Nephron progenitor cell (in vitro differentiated cells): ENCODE measurements at regions not wholly inside any gene's neighbourhood (a gene's known extent, or its start where the extent isn't known, plus 50 kb on each side); places are given as distances from the start of the nearest gene placed in this dataset.
"Not testable (repeated sequence)": the region's sequence is repeated elsewhere in the genome, so short reads cannot be mapped to it uniquely, and the experiment has no call there.

Experiments used
- DNase-seq: peaks from one replicate; pipeline ENCODE4 v3.0.0; 2021
- H3K27ac Mint-ChIP-seq: 2 replicates; pipeline ENCODE4 v1.8.0; 2021; ENCODE audit warnings: mild to moderate bottlenecking, moderate library complexity, mixed read lengths
- H3K27me3 Mint-ChIP-seq: 2 replicates; pipeline ENCODE4 v1.8.0; 2021; ENCODE audit warnings: mild to moderate bottlenecking, low read depth, mixed read lengths; ENCODE audit not compliant: poor library complexity
- H3K36me3 Mint-ChIP-seq: 2 replicates; pipeline ENCODE4 v1.8.0; 2021; ENCODE audit warnings: low read depth, mixed read lengths
- H3K4me1 Mint-ChIP-seq: 2 replicates; pipeline ENCODE4 v1.8.0; 2021; ENCODE audit warnings: mixed read lengths
- H3K4me3 Mint-ChIP-seq: 2 replicates; pipeline ENCODE4 v1.8.0; 2021; ENCODE audit warnings: mild to moderate bottlenecking, moderate library complexity, mixed read lengths
- H3K9me3 Mint-ChIP-seq: 2 replicates; pipeline ENCODE4 v1.8.0; 2021; ENCODE audit warnings: mild to moderate bottlenecking, moderate library complexity, mixed read lengths
- CTCF ChIP-seq: fragments of 200-600 bp; sonication (generic); IDR thresholded peaks from 2 replicates; pipeline ENCODE4 v1.5.0; 2021; ENCODE audit warnings: antibody characterized with exemption

DNA sequence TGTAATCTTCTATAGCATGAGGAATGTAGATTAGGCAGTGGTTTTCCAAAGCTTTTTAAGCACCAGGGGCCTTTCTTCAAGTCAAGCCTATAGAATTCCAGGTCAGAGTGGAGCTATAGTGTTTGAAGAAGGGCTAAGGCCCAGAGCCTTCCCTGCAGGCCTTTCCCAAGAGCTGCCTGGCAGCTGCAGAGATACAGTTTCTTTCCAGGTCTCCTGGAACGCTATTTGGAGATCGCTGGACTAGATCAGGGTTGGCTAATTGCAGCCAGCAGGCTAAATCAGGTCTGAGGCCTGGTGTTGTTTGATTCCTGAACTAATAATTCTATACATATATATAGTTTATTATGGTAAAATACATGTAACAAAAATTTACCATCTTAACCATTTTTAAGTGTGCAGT lies 319.0 kb upstream of the SPRED2 start:
- H3K27ac Mint-ChIP-seq, result no peak overlapping the region
- peaks cover 2% of the 10 kb centered on the region for H3K27me3 Mint-ChIP-seq
- H3K9me3 Mint-ChIP-seq, result peaks cover 13% of the 10 kb centered on the region
- no peak for TF ChIP-seq CTCF
- H3K36me3 Mint-ChIP-seq, result no peaks in the 10 kb centered on the region
- no peak for DNase-seq
- H3K4me3 Mint-ChIP-seq, result no peak overlapping the region
- H3K4me1 Mint-ChIP-seq, result peaks cover 19% of the 10 kb centered on the region

GRCh38 chr2:65749545-65749944 lies 317.1 kb upstream of the SPRED2 start:
- no peak for TF ChIP-seq CTCF
- H3K4me3 Mint-ChIP-seq, result no peak overlapping the region
- peaks cover 2% of the 10 kb centered on the region for H3K27me3 Mint-ChIP-seq
- H3K4me1 Mint-ChIP-seq, result peaks cover 29% of the 10 kb centered on the region
- peaks cover under 1% of the 10 kb centered on the region for H3K9me3 Mint-ChIP-seq
- no peaks in the 10 kb centered on the region for H3K36me3 Mint-ChIP-seq
- no peak for DNase-seq
- peak overlapping the region; percentile 71 for H3K27ac Mint-ChIP-seq

DNA sequence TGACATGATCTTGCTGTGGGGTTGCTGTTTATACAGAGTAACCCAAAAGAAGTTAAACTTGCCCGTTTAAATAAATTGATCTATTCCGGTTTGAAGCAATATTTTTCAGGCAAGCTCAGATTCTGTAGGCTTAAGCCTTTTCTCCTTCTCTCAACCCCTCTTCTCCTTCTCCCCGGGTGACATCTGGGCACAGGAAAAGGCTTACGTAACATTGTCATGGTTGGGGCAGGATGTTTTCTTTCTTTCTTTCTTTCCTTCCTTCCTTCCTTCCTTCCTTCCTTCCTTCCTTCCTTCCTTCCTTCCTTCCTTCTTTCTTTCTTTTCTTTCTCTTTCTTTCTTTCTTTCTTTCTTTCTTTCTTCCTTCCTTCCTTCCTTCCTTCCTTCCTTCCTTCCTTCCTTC lies 315.5 kb upstream of the SPRED2 start:
- H3K9me3 Mint-ChIP-seq, DNase-seq, H3K4me3 Mint-ChIP-seq, H3K27ac Mint-ChIP-seq, H3K36me3 Mint-ChIP-seq, H3K27me3 Mint-ChIP-seq: not testable (repeated sequence)
- peaks cover 31% of the 10 kb centered on the region for H3K4me1 Mint-ChIP-seq

DNA sequence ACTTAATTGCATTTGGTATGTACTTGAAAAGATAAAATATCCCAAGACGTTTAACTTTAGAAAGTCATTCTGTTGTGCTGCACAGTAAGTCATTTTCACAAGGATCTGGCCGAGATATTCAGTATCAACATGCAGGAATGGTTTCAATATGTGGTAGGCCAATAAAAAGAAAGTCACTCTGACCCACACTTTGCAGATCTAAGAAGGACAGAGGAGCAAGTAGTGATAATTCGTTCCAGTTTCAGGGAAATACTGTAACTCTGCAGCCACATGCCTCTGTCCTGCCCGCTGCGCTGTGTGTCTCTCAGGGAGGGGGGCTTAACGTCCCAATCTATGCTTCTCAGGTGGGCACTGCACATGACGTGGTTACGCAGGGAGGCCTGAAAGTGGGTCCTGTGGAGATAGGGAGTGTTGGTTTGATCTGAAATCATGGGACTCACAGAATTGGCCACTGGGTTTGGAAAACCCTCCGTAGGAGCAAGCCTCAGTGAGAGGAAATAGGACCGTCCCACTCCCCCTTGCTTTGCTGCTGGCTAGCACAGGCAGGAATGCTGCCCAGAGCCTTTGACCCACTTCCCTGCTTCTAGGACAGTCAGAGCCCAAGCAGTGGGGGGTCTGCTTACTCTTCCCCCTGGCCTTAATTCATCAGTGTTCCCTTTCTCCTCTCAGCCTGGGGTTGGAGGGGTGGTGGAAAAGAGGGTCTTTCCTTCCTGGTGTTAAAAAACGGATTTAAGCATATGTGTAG lies 314.7 kb upstream of the SPRED2 start:
- Mint-ChIP-seq H3K9me3 (peaks cover 2% of the 10 kb centered on the region), H3K4me1 (peaks cover 31% of the 10 kb centered on the region), H3K4me3 (no peak overlapping the region), H3K36me3 (no peaks in the 10 kb centered on the region), H3K27ac (no peak overlapping the region), H3K27me3 (peaks cover 2% of the 10 kb centered on the region)
- peak; percentile 9 for DNase-seq
- no peak for TF ChIP-seq CTCF

GRCh38 chr2:65744477-65745200 lies 312.2 kb upstream of the SPRED2 start:
- DNase-seq, result no peak
- H3K36me3 Mint-ChIP-seq, result no peaks in the 10 kb centered on the region
- H3K9me3 Mint-ChIP-seq, result peaks cover 14% of the 10 kb centered on the region
- peak overlapping the region; percentile 37 for H3K27ac Mint-ChIP-seq
- peaks cover 5% of the 10 kb centered on the region for H3K27me3 Mint-ChIP-seq
- TF ChIP-seq CTCF, result no peak
- H3K4me1 Mint-ChIP-seq, result peaks cover 34% of the 10 kb centered on the region
- no peak overlapping the region for H3K4me3 Mint-ChIP-seq

GRCh38 chr2:65742977-65743376 lies 310.6 kb upstream of the SPRED2 start:
- no peak for TF ChIP-seq CTCF
- H3K36me3 Mint-ChIP-seq, result no peaks in the 10 kb centered on the region
- H3K9me3 Mint-ChIP-seq, result peaks cover 14% of the 10 kb centered on the region
- no peak for DNase-seq
- no peak overlapping the region for H3K27ac Mint-ChIP-seq
- no peak overlapping the region for H3K4me3 Mint-ChIP-seq
- H3K27me3 Mint-ChIP-seq, result peaks cover 2% of the 10 kb centered on the region
- peaks cover 26% of the 10 kb centered on the region for H3K4me1 Mint-ChIP-seq
